SK-N-MC (cell line): ENCODE measurements at regions not wholly inside any gene's neighbourhood (a gene's known extent, or its start where the extent isn't known, plus 50 kb on each side); places are given as distances from the start of the nearest gene placed in this dataset.

Source experiments
- EZH2 ChIP-seq: fragments of 200-600 bp; sonication (generic); IDR thresholded peaks from one replicate; pipeline ENCODE4 v1.6.1; 2017; ENCODE audit warnings: antibody characterized with exemption
- POLR2AphosphoS5 ChIP-seq: IDR thresholded peaks from 2 replicates; pipeline ENCODE4 v1.6.1; 2012; ENCODE audit warnings: mild to moderate bottlenecking, low read depth, low read length, borderline replicate concordance

GRCh38 chr1:219331424-219331823 is 157.7 kb downstream of the LYPLAL1 start:
- TF ChIP-seq EZH2 (no peak), POLR2AphosphoS5 (no peak)
